ENCODE measurements at regions not wholly inside any gene's neighbourhood (a gene's known extent, or its start where the extent isn't known, plus 50 kb on each side); places are given as distances from the start of the nearest gene placed in this dataset.

DNA sequence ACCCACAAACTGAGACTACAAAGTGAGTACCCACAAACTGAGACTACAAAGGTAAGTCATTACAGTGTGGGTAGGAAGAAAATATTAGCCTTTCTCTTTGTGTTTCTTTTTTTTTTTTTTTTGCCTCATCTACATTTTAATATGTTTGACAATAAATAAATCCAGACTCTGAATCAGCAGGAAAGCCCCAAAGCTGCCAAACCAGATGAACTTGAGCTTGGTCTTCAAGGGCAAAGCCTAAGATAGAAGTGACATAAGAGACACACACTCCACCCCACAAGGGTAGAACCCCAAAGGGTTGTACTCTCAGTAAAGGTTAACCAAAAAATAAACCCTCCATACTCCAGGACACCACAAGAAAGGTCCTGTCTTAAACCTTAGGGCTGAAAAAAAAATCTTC lies 326.8 kb upstream of the ARID1B start:
- TF ChIP-seq, protein P1, sequence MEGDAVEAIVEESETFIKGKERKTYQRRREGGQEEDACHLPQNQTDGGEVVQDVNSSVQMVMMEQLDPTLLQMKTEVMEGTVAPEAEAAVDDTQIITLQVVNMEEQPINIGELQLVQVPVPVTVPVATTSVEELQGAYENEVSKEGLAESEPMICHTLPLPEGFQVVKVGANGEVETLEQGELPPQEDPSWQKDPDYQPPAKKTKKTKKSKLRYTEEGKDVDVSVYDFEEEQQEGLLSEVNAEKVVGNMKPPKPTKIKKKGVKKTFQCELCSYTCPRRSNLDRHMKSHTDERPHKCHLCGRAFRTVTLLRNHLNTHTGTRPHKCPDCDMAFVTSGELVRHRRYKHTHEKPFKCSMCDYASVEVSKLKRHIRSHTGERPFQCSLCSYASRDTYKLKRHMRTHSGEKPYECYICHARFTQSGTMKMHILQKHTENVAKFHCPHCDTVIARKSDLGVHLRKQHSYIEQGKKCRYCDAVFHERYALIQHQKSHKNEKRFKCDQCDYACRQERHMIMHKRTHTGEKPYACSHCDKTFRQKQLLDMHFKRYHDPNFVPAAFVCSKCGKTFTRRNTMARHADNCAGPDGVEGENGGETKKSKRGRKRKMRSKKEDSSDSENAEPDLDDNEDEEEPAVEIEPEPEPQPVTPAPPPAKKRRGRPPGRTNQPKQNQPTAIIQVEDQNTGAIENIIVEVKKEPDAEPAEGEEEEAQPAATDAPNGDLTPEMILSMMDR (conservative IDR thresholded peaks at IDR 0.05 in 1 of 2, IDR thresholded peaks at IDR 0.05 in 1 of 2; ENCODE audit: extremely low read depth in 1 of 2, insufficient read depth in 1 of 2, low read depth in 1 of 2, low read length in 2 of 2): no peak
- no peak for TF ChIP-seq EZH2 (IDR thresholded peaks at IDR 0.05; ENCODE audit: borderline replicate concordance, low read length)

All from mammary epithelial cell (primary cell).